HCT116 (cell line): ENCODE measurements at regions not wholly inside any gene's neighbourhood (a gene's known extent, or its start where the extent isn't known, plus 50 kb on each side); places are given as distances from the start of the nearest gene placed in this dataset.

ENCODE experiments used
- CBX3 ChIP-seq: IDR thresholded peaks from 2 replicates; pipeline ENCODE4 v1.6.1; 2012; ENCODE audit warnings: low read depth
- CEBPB ChIP-seq: IDR thresholded peaks from 2 replicates; pipeline ENCODE4 v1.6.1; 2012; ENCODE audit warnings: low read depth
- EZH2 ChIP-seq: fragments of 200-600 bp; sonication (generic); IDR thresholded peaks from 2 replicates; pipeline ENCODE4 v1.6.1; 2017; ENCODE audit warnings: antibody characterized with exemption, mixed run types
- POLR2A ChIP-seq: IDR thresholded peaks from 2 replicates; pipeline ENCODE4 v1.7.0; 2011; ENCODE audit warnings: borderline replicate concordance; ENCODE audit not compliant: insufficient read depth, insufficient read length; ENCODE audit errors: extremely low read depth
- RAD21 ChIP-seq: IDR thresholded peaks from 2 replicates; pipeline ENCODE4 v1.6.1; 2012; ENCODE audit warnings: low read depth, mild to moderate bottlenecking
- SRF ChIP-seq: IDR thresholded peaks from 2 replicates; pipeline ENCODE4 v1.6.1; 2012; ENCODE audit warnings: low read depth
- TF ChIP-seq, protein P1 (sequence below), 3 experiments: fragments of 200-600 bp in 1 of 3; sonication (generic) in 1 of 3; IDR thresholded peaks in 2 of 3; conservative IDR thresholded peaks in 1 of 3; 2 replicates each; pipeline ENCODE4 v1.5.1; 2012 to 2017; ENCODE audit warnings: low read depth in 2 of 3, low read length in 2 of 3, antibody characterized with exemption in 1 of 3, borderline replicate concordance in 1 of 3, control low read depth in 1 of 3, mild to moderate bottlenecking in 1 of 3, mixed read lengths in 1 of 3, mixed run types in 1 of 3, moderate library complexity in 1 of 3; ENCODE audit not compliant: insufficient read depth in 1 of 3

DNA sequence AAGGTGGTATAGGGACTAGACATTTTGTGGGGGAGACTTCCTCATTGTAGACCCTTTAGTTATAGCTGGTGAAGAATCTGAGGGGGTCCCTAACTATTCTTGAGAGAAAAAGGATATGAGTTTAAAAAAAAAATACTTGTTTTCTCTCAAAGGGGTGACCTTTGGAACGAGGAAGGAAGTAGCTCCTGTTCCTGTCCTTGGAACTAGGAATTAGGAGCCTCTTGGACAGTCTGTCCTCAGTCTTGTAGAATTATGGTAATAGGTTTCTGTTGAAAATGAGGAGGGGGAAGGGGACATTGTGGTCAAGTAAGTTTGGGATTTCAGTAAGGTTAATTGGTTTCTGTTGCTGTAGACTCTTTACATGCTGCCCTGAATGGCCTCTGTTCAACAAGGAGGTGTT lies 56.5 kb downstream of the PLEKHG1 start:
- TF ChIP-seq, protein P1, sequence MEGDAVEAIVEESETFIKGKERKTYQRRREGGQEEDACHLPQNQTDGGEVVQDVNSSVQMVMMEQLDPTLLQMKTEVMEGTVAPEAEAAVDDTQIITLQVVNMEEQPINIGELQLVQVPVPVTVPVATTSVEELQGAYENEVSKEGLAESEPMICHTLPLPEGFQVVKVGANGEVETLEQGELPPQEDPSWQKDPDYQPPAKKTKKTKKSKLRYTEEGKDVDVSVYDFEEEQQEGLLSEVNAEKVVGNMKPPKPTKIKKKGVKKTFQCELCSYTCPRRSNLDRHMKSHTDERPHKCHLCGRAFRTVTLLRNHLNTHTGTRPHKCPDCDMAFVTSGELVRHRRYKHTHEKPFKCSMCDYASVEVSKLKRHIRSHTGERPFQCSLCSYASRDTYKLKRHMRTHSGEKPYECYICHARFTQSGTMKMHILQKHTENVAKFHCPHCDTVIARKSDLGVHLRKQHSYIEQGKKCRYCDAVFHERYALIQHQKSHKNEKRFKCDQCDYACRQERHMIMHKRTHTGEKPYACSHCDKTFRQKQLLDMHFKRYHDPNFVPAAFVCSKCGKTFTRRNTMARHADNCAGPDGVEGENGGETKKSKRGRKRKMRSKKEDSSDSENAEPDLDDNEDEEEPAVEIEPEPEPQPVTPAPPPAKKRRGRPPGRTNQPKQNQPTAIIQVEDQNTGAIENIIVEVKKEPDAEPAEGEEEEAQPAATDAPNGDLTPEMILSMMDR (IDR thresholded peaks at IDR 0.05 in 2 of 3, conservative IDR thresholded peaks at IDR 0.05 in 1 of 3; ENCODE audit: borderline replicate concordance in 1 of 3, insufficient read depth in 1 of 3, low read depth in 2 of 3, low read length in 2 of 3) = no peak
- no peak for TF ChIP-seq RAD21
- TF ChIP-seq SRF = no peak
- no peak for TF ChIP-seq POLR2A
- no peak for TF ChIP-seq CBX3
- TF ChIP-seq EZH2 = no peak
- TF ChIP-seq CEBPB = no peak
